ENCODE measurements at regions not wholly inside any gene's neighbourhood (a gene's known extent, or its start where the extent isn't known, plus 50 kb on each side); places are given as distances from the start of the nearest gene placed in this dataset.

DNA sequence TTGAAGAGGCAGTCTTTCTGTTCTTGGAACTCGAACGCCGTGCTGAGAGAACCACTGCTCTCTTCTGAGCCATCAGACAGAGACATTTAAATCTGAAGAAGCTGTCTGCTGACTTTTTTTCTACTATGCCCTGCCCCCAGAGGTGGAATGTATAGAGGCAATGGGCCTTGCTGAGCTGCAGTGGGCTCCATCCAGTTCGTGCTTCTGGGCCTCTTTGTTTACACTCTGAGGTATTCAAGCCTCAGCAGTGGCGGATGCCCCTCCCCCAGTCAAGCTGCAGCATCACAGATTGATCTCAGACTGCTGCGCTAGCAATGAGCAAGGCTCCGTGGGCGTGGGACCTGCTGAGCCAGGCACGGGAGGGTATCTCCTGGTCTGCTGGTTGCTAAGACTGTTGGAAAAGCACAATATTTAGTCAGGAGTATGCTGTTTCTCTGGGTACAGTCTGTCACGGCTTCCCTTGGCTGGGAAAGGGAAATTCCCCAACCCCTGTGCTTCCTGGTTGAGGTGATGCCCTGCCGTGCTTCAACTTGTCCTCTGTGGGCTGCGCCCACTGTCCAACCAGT, 526.8 kb downstream of the CD109 start:
- TF ChIP-seq CTCF (IDR thresholded peaks at IDR 0.05): no peak
- no peak for TF ChIP-seq EZH2 (IDR thresholded peaks at IDR 0.05; ENCODE audit: borderline replicate concordance, insufficient read depth, low read depth, low read length, poor library complexity, severe bottlenecking)
